Activated CD4-positive, alpha-beta memory T cell treated with anti-CD3 and anti-CD28 coated beads for 36 hours (primary cell): ENCODE measurements at regions not wholly inside any gene's neighbourhood (a gene's known extent, or its start where the extent isn't known, plus 50 kb on each side); places are given as distances from the start of the nearest gene placed in this dataset.

ENCODE experiments used
- CTCF ChIA-PET: fragments of 350-600 bp; sonication (Branson Sonifier 250); formaldehyde crosslinking; loops from one replicate; lab custom pipeline; 2021; ENCODE audit warnings: antibody characterized with exemption, inconsistent platforms; lab: Charles Lee
- POLR2A ChIA-PET: fragments of 350-600 bp; sonication (Branson Sonifier 250); formaldehyde crosslinking; loops from one replicate; lab custom pipeline; 2021; ENCODE audit warnings: antibody characterized with exemption; lab: Charles Lee
- DNase-seq: peaks from one replicate; pipeline ENCODE4 v3.0.0-alpha.2; 2020
- H3K27ac Mint-ChIP-seq: one replicate; pipeline ENCODE4 v1.8.0; 2021; ENCODE audit warnings: mixed read lengths
- H3K27me3 Mint-ChIP-seq: one replicate; pipeline ENCODE4 v1.8.0; 2021; ENCODE audit warnings: mixed read lengths
- H3K36me3 Mint-ChIP-seq: one replicate; pipeline ENCODE4 v1.8.0; 2021; ENCODE audit warnings: mixed read lengths
- H3K4me1 Mint-ChIP-seq: one replicate; pipeline ENCODE4 v1.8.0; 2021; ENCODE audit warnings: low read depth, mixed read lengths
- H3K4me3 Mint-ChIP-seq: one replicate; pipeline ENCODE4 v1.8.0; 2021; ENCODE audit warnings: mild to moderate bottlenecking, mixed read lengths
- H3K9me3 Mint-ChIP-seq: one replicate; pipeline ENCODE4 v1.8.0; 2021; ENCODE audit warnings: mixed read lengths
- intact Hi-C: fragments of 100-400 bp; cut with micrococcal nuclease; formaldehyde crosslinking; loops from one replicate; pipeline ENCODE4 v1.15.1; 2023

- Mint-ChIP-seq H3K4me1 (no peaks in the 10 kb centered on the region), H3K27ac (no peak overlapping the region), H3K9me3 (no peaks in the 10 kb centered on the region), H3K36me3 (no peaks in the 10 kb centered on the region), H3K27me3 (peaks cover 8% of the 10 kb centered on the region), H3K4me3 (no peak overlapping the region)
- POLR2A ChIA-PET: no interaction called here
- intact Hi-C loops: no loop called here
- CTCF ChIA-PET: no interaction called here
- DNase-seq: no peak
These were observed 246.5 kb upstream of the TMTC4 start for GRCh38 chr13:100921139-100921538.

- Mint-ChIP-seq H3K36me3 (no peaks in the 10 kb centered on the region), H3K4me1 (no peaks in the 10 kb centered on the region), H3K27ac (no peak overlapping the region), H3K9me3 (no peaks in the 10 kb centered on the region), H3K4me3 (no peak overlapping the region), H3K27me3 (peaks cover 23% of the 10 kb centered on the region)
- no peak for DNase-seq
- POLR2A ChIA-PET: no interaction called here
- CTCF ChIA-PET: no interaction called here
- intact Hi-C loops: no loop called here
These were observed 242.4 kb upstream of the TMTC4 start for GRCh38 chr13:100917011-100917410.

DNA sequence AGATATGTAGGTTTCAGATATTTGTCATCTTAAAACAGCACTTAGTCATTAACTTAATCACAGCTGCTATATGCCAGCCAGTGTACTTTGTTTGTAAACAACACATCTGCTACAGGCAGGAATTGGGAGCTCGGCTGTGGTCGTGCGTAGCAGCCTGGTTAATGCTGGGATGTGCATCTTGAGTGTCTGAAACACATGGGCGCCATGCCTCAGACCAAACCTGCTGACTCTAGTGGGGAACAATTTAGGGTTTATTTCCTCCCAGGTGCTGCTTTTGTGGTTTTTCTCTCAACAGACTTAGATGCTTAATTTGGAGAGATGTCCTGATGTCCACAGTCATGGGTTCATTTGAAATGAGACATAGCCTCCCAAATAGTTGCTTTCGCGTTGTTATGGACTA lies 238.5 kb upstream of the TMTC4 start:
- no peak for DNase-seq
- POLR2A ChIA-PET: no interaction called here
- peaks cover 23% of the 10 kb centered on the region for H3K27me3 Mint-ChIP-seq
- H3K9me3 Mint-ChIP-seq: no peaks in the 10 kb centered on the region
- H3K4me3 Mint-ChIP-seq: no peak overlapping the region
- no peaks in the 10 kb centered on the region for H3K36me3 Mint-ChIP-seq
- CTCF ChIA-PET: no interaction called here
- H3K4me1 Mint-ChIP-seq: no peaks in the 10 kb centered on the region
- no peak overlapping the region for H3K27ac Mint-ChIP-seq
- intact Hi-C loops: no loop called here

GRCh38 chr13:100904293-100904976 lies 229.8 kb upstream of the TMTC4 start:
- DNase-seq: no peak
- CTCF ChIA-PET: no interaction called here
- POLR2A ChIA-PET: no interaction called here
- Mint-ChIP-seq H3K9me3 (no peaks in the 10 kb centered on the region), H3K4me1 (no peaks in the 10 kb centered on the region), H3K27me3 (peaks cover 6% of the 10 kb centered on the region), H3K36me3 (no peaks in the 10 kb centered on the region), H3K27ac (no peak overlapping the region), H3K4me3 (no peak overlapping the region)
- intact Hi-C loops: no loop called here

DNA sequence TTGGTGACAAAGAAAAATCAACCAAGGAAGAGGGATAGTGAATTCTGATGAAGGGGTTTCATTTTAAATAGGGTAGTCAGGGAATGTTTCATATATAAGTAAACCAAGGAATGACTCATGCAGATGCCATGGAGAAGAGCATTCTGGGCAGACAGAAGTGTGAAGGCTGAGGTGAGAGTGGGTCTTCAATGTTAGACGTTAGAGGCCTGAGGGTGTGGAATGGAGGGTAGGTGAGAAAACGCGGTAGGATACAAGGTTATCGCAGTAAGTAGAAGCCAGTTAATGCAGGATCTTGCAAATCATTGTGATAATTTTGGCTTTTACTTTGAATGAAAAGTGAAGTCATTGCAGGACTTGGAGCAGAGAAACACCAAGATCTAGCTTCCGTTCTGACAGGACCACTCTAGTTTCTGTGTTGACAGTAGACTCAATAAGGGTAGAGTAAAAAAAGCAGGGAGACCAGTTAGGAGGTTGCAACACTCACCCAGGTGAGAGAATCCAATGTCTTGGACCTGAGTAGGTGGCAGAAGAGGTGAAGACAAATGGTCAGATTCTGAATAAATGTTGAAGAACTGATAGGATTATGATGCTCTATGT lies 225.2 kb upstream of the TMTC4 start:
- intact Hi-C loops: no loop called here
- DNase-seq: no peak
- H3K9me3 Mint-ChIP-seq: no peaks in the 10 kb centered on the region
- peaks cover 8% of the 10 kb centered on the region for H3K27me3 Mint-ChIP-seq
- no peak overlapping the region for H3K27ac Mint-ChIP-seq
- CTCF ChIA-PET: no interaction called here
- no peak overlapping the region for H3K4me3 Mint-ChIP-seq
- H3K36me3 Mint-ChIP-seq: no peaks in the 10 kb centered on the region
- POLR2A ChIA-PET: no interaction called here
- no peaks in the 10 kb centered on the region for H3K4me1 Mint-ChIP-seq

GRCh38 chr13:100898431-100898830 lies 223.8 kb upstream of the TMTC4 start:
- intact Hi-C loops: no loop called here
- no peak overlapping the region for H3K4me3 Mint-ChIP-seq
- CTCF ChIA-PET: no interaction called here

DNA sequence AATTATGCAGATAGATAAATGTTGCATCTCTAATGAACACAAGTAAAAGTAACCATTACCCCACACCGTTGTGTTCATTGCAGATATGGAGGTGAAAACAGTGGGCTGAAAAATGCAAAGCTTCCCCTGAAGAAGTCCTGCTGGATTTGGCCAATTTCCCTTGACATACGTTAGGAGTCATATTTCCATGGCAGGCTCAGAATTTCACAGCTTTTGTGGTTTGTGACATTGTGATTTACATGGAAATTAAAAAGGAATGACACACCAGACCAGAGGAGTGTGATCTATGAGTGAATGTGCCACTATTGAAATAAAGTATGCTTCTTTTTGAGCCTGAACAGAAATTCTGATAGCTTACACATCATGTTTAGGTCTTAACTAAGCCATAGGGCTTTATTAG lies 221.1 kb upstream of the TMTC4 start:
- Mint-ChIP-seq H3K27me3 (peaks cover 10% of the 10 kb centered on the region), H3K27ac (no peak overlapping the region), H3K9me3 (no peaks in the 10 kb centered on the region), H3K4me3 (no peak overlapping the region), H3K36me3 (no peaks in the 10 kb centered on the region), H3K4me1 (no peaks in the 10 kb centered on the region)
- no peak for DNase-seq
- CTCF ChIA-PET: no interaction called here
- intact Hi-C loops: no loop called here
- POLR2A ChIA-PET: no interaction called here

More at GRCh38 chr13:100898431-100898830, 223.8 kb upstream of the TMTC4 start:
- DNase-seq: no peak
- H3K27me3 Mint-ChIP-seq: peaks cover 8% of the 10 kb centered on the region
- H3K4me1 Mint-ChIP-seq: no peaks in the 10 kb centered on the region
- H3K27ac Mint-ChIP-seq: no peak overlapping the region
- H3K9me3 Mint-ChIP-seq: no peaks in the 10 kb centered on the region
- POLR2A ChIA-PET: no interaction called here
- no peaks in the 10 kb centered on the region for H3K36me3 Mint-ChIP-seq

- no peaks in the 10 kb centered on the region for H3K4me1 Mint-ChIP-seq
- H3K36me3 Mint-ChIP-seq: no peaks in the 10 kb centered on the region
- no peak overlapping the region for H3K27ac Mint-ChIP-seq
- intact Hi-C loops: no loop called here
- DNase-seq: no peak
- POLR2A ChIA-PET: no interaction called here
- no peak overlapping the region for H3K4me3 Mint-ChIP-seq
- CTCF ChIA-PET: no interaction called here
- peaks cover 9% of the 10 kb centered on the region for H3K27me3 Mint-ChIP-seq
- H3K9me3 Mint-ChIP-seq: no peaks in the 10 kb centered on the region
These were observed 218.4 kb upstream of the TMTC4 start for GRCh38 chr13:100892981-100893380.

GRCh38 chr13:100890645-100891044 lies 216.1 kb upstream of the TMTC4 start:
- intact Hi-C loops: no loop called here
- H3K9me3 Mint-ChIP-seq: no peaks in the 10 kb centered on the region

GRCh38 chr13:100887729-100888151 lies 213.1 kb upstream of the TMTC4 start:
- H3K4me1 Mint-ChIP-seq: no peaks in the 10 kb centered on the region
- DNase-seq: no peak

More at GRCh38 chr13:100890645-100891044, 216.1 kb upstream of the TMTC4 start:
- Mint-ChIP-seq H3K4me1 (no peaks in the 10 kb centered on the region), H3K4me3 (no peak overlapping the region), H3K27me3 (peaks cover 12% of the 10 kb centered on the region), H3K27ac (no peak overlapping the region), H3K36me3 (no peaks in the 10 kb centered on the region)
- ChIA-PET CTCF (no interaction called here), POLR2A (no interaction called here)
- DNase-seq: no peak

GRCh38 chr13:100883453-100883852 lies 208.9 kb upstream of the TMTC4 start:
- Mint-ChIP-seq H3K36me3 (no peaks in the 10 kb centered on the region), H3K9me3 (no peaks in the 10 kb centered on the region), H3K27me3 (peaks cover 9% of the 10 kb centered on the region), H3K4me1 (no peaks in the 10 kb centered on the region), H3K27ac (no peak overlapping the region), H3K4me3 (no peak overlapping the region)
- DNase-seq: no peak
- ChIA-PET POLR2A (no interaction called here), CTCF (no interaction called here)
- intact Hi-C loops: no loop called here

More at GRCh38 chr13:100887729-100888151, 213.1 kb upstream of the TMTC4 start:
- no peaks in the 10 kb centered on the region for H3K36me3 Mint-ChIP-seq
- H3K4me3 Mint-ChIP-seq: no peak overlapping the region
- H3K27me3 Mint-ChIP-seq: peaks cover 7% of the 10 kb centered on the region
- no peaks in the 10 kb centered on the region for H3K9me3 Mint-ChIP-seq
- intact Hi-C loops: no loop called here
- ChIA-PET CTCF (no interaction called here), POLR2A (no interaction called here)
- no peak overlapping the region for H3K27ac Mint-ChIP-seq

- no peak overlapping the region for H3K27ac Mint-ChIP-seq
- CTCF ChIA-PET: no interaction called here
- H3K4me1 Mint-ChIP-seq: peaks cover 1% of the 10 kb centered on the region
These were observed 206.8 kb upstream of the TMTC4 start for GRCh38 chr13:100881291-100881864.

GRCh38 chr13:100880166-100880565 lies 205.6 kb upstream of the TMTC4 start:
- H3K36me3 Mint-ChIP-seq: no peaks in the 10 kb centered on the region
- peaks cover 5% of the 10 kb centered on the region for H3K9me3 Mint-ChIP-seq
- no peak overlapping the region for H3K27ac Mint-ChIP-seq
- no peak for DNase-seq
- H3K4me1 Mint-ChIP-seq: peaks cover 12% of the 10 kb centered on the region
- no peak overlapping the region for H3K4me3 Mint-ChIP-seq
- ChIA-PET CTCF (no interaction called here), POLR2A (no interaction called here)
- peaks cover 12% of the 10 kb centered on the region for H3K27me3 Mint-ChIP-seq
- intact Hi-C loops: no loop called here

More at GRCh38 chr13:100881291-100881864, 206.8 kb upstream of the TMTC4 start:
- Mint-ChIP-seq H3K36me3 (no peaks in the 10 kb centered on the region), H3K4me3 (no peak overlapping the region), H3K27me3 (peaks cover 6% of the 10 kb centered on the region), H3K9me3 (peaks cover 2% of the 10 kb centered on the region)
- intact Hi-C loops: no loop called here
- POLR2A ChIA-PET: no interaction called here
- no peak for DNase-seq
